EH (cell line): ENCODE measurements at regions not wholly inside any gene's neighbourhood (a gene's known extent, or its start where the extent isn't known, plus 50 kb on each side); places are given as distances from the start of the nearest gene placed in this dataset.
A peak's percentile ranks its signal among the peaks of the same experiment; 100 is the strongest.
"Not testable (repeated sequence)": the region's sequence is repeated elsewhere in the genome, so short reads cannot be mapped to it uniquely, and the experiment has no call there.

ENCODE experiments used
- DNase-seq: peaks from one replicate; pipeline ENCODE4 v3.0.0-alpha.2; 2015; ENCODE audit warnings: low read depth

DNA sequence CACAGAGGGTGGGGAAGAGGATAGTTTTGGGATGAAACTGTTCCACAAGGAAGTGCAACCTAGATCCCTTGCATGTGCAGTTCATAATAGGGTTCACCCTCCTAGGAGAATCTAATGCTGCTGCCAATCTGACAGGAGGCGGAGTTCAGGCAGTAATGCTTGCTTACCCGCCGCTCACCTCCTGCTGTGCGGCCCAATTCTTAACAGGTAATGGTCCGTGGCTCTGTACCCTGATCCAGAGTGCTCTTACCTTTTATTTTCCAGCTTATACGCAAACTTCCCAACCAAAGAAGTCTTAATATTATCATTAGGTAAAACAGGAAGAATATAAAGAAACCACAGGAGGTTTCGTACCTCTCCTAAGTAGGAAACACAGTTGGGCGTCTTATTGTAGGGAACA, 82.7 kb upstream of the CD302 start:
- no peak for DNase-seq

DNA sequence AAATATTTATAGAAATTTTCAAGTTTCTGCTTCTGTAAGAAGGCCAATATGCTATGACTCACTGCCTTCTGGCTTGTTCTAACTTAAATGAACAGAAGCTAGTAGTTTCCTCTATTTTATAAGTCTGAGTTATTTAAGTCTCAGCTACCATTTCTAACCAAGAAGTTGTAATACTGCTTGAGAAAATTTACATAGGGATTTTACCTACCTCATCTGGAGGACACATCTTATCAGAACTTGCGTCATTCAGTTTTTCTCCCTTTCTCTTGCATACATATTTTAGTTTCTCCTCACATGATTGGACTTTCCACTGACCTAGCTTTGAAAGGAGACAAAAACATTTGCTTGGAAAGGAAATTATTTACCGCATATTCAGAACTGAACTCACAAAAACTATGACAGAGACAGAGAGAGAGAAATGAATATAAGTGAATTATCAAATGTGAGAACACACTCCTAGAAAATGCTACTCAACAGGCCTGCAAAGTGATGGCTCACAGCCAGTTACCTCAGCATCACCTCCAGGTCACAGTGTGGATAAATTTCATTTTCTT, 81.1 kb upstream of the CD302 start:
- DNase-seq: peak; percentile 50

DNA sequence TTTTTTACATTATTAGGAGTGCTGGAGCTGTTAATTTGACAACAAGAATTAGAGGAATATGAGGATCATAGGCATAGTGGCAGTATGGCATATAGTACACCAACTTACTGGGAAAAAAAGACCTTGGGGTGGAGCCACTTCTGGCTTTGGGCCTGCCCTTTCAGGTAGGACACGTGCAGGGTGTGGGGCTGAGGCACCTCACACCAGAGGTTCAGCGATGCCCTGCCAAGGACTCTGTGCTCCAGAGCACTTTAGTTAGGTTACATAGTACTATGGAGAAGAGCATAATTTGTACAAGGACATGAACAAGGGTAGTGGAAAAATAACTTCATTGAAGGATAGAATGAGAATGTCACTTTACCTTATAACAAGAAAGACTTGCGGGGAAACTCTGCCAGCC, 77.1 kb upstream of the CD302 start:
- DNase-seq: no peak

DNA sequence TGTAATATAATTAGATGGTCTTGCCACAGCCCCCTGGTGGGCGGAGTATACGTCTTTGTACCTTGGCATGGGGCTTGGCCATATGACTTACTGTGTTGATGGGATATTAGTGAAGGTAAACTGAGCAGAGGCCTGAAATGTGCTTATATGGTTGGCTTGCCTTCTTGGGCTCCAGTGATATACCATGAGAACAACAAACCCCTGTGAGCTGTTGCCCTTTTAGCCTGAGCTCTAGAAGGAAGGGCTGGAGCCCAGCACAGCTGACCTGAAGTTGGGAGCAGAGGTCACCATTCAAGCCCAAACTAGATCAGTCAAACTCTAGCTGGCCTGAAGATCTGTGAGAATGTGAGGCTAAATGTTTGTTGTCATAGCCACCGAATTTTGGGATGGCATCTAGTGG, 75.2 kb upstream of the CD302 start:
- DNase-seq: no peak

DNA sequence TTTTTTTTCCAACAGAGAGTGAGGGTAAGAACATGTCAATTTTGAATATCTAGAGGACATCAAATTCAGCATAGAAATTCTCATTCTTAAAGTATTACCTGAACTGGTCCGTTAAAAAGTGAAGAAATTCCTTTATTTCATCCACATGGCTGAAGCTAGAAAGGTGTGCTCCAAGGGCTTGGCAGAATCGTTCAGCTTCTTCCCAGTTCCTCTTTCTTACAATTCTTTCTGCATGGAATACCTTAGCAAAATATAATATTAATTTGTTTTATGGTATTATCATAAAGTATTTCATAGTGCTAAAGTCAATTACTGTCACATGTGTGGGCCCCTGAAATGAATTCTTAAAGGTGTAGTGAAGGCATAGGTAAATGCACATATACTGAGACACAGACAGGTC, 74.3 kb upstream of the CD302 start:
- DNase-seq: no peak

DNA sequence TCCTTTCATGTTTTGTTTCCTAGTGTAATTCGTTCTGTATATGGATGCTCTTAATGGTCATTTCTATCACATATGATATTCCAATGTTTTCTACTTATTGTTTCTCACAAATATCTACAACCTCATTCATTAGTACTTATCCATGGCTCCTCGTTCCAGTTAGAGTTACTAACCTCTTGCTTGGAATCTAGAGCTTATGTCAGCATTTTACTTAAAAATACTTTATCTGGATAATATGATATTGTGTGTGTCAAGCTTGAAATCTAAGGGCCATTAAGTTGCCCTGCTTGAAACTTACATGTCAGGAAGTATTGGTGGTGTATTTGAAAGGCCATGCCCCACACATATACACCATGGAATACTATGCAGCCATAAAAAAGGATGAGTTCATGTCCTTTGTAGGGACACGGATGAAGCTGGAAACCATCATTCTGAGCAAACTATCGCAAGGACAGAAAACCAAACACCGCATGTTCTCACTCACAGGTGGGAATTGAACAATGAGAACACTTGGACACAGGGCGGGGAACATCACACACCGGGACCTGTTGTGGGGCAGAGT, 70.7 kb upstream of the CD302 start:
- not testable (repeated sequence) for DNase-seq

DNA sequence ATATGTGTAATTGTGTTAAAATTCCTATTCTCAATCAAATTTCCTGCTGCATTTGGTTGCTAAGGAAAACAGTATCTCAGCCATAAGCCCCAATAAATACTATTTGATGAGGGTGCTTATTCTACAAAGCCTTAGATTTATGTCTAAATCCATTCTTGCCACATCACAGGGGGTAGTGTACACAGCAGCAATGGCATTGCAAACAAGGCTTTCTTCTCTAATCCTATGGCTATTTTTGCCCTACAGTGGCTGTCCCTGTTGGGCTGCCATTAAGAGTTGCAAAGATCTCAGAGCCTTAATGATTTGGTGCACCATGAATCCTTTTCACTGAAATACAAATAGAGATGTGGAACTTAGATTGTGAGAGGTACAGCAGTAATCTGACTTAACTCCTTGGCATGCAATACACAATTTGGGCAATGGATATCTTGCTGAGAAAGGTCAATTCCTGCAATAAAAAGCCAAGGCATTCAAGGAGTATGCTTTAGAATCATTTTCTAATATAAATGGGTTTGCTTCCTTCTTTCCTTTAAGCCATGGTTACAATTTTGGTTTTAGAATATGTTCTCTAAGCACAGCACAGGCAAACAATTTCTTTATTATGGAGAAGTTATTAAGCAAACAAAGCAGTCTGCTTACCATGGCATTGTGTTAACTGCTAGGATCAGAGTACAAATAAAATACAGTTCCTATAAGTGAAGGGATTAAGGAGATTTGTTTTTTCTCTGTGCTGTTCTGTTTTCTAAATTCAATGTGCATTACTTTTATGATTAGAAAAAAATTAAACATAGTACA, 69.8 kb upstream of the CD302 start:
- no peak for DNase-seq

DNA sequence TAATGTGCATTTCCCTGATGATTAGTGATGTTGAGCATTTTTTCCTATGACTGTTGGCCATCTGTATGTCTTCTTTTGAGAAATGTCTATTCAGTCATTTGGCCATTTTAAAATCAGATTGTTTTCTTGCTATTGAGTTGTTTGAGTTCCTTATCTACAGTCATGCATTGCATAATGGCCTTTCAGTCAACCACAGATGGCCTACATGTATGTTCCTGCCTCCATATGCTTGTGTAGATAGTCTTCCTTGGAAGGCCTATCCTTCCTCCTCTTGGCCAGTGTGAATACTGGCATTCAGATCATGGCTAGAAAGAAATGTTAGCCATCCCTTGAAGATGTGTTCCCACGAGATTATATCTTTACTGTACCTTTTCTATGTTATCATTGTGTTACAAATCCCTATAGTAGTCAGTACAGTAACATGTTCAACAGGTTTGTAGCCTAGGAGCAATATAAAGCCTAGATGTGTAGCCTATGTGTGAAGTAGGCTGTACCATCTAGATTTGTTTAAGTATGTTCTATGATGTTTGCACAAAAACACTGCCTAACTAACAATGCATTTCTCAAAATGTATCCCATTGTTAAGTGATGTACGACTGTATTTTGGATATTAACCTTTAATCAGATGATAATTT, 65.6 kb upstream of the CD302 start:
- DNase-seq: no peak

DNA sequence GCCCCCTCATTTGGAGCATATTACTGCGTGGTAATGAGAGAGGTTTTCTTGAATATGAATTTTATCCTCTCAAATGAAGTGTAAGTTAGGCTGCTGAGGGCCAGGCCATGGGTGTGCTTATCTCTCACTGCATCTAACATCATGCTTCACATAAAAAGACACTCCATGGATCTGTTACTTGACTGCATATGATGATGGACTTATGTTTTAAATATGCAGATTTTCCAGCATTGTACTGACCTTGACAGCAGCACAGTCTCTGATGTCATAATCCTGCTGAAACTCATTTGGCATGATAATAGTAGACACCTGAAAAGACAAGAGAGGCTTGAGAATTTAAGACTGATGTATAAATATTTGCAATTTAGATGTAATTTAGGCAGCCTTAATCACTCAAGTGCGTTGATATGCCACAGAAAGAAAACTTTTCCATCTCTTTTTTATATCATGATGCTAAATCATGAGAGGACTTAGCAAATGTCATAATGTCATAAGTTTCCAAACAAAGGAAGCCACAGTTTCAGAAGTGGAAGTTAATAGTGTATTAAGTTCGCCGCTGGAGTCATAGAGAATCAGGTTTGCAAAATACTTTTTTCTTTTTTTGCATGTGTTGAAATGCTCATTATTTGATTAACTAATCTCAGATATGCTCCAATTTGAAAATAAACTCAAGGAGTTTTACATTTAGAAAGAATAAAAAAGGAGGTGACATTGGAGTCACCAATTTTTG, 62.7 kb upstream of the CD302 start:
- no peak for DNase-seq

DNA sequence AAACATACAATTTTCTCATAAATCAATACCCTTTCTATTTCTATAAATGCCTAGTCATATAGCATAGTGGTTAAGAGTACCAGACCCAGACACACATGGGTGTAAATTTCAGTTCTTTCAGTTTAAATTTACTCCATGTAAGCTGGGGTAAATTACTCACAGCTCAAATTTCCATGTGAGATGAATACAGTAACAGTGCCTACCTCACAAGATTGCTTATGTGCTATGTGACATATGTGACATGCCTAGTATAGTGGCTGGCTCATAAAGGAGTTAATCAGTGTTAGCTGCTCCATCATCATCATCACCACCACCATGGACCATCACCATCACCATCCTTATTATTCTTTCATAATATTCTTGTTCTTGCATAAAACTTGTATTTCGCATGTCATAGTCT, 61.6 kb upstream of the CD302 start:
- DNase-seq: no peak

DNA sequence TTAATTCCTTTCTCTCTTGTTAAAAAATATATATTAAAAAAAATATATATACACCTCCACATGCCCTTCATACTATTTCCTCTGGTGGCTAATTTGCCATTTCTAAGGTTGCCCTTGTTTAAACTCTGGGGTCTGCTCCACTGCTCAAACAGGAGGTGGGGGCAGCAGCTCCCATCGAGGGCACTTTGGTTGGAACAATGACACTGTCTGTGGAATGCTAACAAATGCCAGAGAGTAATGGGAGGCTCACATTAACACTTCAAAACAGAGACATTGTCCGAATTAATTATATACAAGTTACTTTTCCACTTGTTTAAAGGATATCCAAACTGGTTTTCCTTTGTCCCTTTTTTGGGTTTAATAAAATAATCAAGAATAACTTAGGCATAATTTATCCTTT, 58.8 kb upstream of the CD302 start:
- DNase-seq: no peak

DNA sequence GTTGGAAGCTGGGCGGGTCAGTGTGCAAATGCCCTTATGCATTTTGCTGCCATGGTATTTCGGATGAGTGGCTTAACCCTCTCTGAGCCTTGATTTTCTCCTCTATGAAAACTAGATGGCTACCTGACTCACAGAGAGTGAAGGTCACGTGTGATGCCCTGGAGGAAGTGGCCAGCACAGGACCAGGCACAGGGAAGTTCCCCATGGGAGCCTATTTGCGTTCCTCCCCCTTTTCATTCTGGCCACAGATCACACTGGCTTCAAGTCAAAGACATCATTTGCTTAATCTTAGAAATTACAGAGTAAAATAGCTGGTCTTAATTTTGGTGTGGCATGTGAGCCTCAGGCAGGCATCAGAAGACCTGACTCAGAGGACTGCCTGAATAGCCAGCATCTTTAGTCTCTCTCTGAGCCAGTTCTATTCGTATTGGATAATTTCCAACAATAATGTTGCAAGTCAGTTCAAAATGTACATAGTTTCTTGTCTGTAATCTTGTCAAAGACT, 57.6 kb upstream of the CD302 start:
- peak; percentile 25 for DNase-seq

DNA sequence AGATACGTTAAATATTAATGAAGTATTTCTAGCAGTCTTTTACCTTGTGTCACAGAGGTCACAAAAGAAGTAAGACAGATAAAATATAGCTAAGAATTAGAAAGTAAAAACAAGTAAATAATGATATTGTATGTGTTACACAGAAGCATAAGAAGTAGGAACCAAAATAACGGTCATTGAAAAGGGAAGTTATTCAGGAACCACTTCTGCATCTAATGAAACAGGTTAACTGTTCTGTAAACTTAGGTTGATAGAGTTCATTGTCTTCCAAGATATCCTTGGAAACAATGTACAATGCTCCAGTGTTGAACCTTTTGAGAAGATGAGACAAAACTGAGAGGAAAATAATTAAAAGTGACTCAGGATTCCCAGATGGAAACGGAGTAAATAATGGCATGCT, 57.1 kb upstream of the CD302 start:
- DNase-seq: no peak

DNA sequence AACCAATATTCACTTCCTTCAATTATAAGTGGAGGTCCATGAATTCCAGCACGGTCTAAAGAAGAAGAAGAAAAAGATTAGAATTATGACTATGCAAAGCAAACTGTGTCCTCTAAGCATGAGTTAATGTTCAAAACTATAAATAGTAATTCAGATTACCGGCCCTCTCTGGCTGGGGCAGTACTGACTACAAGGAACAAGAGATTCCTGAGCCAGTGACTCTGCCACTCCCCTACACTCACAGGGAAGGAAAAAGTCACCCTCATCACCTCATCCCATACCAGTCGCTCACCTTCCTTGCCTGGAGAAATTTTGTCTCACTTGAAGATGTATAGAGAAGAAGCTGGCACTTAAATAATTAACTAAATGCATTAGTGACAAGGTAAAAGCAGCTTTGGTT, 56.5 kb upstream of the CD302 start:
- no peak for DNase-seq

DNA sequence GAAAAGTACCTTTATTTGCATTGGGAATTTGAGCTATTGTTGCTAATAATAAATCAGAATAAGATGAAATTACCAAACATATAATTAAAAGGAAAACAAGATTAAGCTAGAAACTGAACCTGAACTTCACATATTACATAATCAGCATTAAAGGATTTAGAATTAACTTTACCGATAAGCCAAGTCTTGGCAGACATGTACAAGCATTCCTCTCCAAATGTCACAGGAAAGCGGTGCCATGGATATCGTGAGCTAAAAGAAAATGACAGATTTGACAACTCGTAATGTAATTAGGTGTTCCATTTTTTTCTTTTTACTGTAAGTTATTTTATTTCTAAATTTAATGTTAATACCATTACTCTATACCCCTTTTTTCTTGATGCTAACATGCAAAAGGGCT, 55.1 kb upstream of the CD302 start:
- DNase-seq: no peak

DNA sequence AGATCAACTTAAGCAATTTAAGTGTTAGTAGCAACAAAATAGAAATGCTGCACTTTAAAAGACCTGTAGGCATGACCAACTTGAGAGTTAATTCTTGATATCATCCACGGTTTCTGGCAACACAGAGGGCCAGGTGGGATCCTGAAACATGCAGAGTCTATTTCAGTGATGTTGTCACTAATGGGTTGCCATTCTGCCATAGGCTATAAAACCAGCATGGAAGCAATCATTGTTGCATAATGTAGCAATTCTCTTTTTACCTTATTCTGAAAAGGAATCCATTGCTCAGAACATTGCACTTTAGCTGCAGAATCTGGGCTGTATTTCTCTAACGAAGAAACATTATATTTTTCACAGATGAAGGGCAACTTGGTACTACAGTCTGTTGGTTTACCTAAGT, 53.9 kb upstream of the CD302 start:
- no peak for DNase-seq

DNA sequence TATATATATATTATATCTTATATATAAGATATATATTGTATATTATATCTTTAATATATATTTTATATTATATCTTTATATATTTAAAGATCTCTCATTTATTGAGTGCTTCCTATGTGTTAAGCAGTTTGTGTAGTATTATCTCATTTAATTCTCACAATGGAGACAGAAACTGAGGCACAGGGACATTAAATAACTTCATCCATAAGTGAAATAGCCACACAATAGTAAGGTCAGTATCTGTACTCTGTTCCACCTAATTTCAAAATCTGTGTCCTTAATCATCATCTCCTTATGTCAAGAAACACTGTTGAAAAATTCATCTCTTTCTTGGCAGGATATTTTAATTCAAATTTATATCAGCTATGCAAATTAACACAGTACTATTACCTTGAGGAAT, 52.8 kb upstream of the CD302 start:
- no peak for DNase-seq

DNA sequence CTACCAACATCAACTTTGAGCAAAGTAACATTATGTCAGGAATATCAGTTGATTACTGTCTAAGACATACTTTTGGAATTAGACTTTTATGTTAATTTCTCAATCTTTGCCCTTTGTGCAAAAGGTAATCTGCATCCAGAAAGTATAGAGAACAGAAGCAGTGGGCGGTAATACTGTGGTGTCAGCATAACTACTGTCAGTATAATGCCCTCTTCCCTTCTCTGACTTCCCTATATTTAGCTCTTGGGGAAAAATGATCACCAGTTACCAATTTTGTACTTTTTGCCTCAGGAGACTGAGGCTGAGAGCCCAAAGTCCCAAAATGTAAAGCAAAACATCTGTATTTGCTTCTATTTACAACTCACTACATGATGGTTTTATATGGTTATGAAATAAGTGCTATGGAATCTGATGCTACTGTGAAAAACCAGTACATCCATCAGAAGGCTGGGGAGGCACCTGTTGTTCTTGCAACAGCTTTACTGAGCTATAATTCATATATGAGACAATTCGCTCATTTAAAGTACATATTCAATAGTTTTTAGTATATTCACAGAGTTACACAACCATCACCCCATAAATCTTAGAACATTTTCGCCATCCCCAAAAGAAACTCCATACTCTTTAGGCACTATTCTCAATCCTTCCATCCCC, 51.3 kb upstream of the CD302 start:
- DNase-seq: no peak
